Hepatocyte (in vitro differentiated cells): ENCODE measurements at regions not wholly inside any gene's neighbourhood (a gene's known extent, or its start where the extent isn't known, plus 50 kb on each side); places are given as distances from the start of the nearest gene placed in this dataset.

Experiments
- CTCF ChIP-seq: fragments of 200-600 bp; sonication (generic); IDR thresholded peaks from 2 replicates; pipeline ENCODE4 v1.5.1; 2016; ENCODE audit warnings: antibody characterized with exemption, mild to moderate bottlenecking; ENCODE audit not compliant: poor library complexity
- EZH2 ChIP-seq: fragments of 200-600 bp; sonication (generic); IDR thresholded peaks from 2 replicates; pipeline ENCODE4 v1.6.1; 2016; ENCODE audit warnings: antibody characterized with exemption, mild to moderate bottlenecking, borderline replicate concordance
- EZH2phosphoT487 ChIP-seq: fragments of 200-600 bp; sonication (generic); IDR thresholded peaks from one replicate; pipeline ENCODE4 v1.6.1; 2018; ENCODE audit warnings: antibody characterized with exemption, mild to moderate bottlenecking, low read depth, moderate library complexity; ENCODE audit not compliant: unreplicated experiment, severe bottlenecking

GRCh38 chr2:140177086-140177485, 1396.9 kb upstream of the NXPH2 start:
- TF ChIP-seq CTCF (no peak), EZH2phosphoT487 (no peak), EZH2 (no peak)
